ENCODE measurements at regions not wholly inside any gene's neighbourhood (a gene's known extent, or its start where the extent isn't known, plus 50 kb on each side); places are given as distances from the start of the nearest gene placed in this dataset.

DNA sequence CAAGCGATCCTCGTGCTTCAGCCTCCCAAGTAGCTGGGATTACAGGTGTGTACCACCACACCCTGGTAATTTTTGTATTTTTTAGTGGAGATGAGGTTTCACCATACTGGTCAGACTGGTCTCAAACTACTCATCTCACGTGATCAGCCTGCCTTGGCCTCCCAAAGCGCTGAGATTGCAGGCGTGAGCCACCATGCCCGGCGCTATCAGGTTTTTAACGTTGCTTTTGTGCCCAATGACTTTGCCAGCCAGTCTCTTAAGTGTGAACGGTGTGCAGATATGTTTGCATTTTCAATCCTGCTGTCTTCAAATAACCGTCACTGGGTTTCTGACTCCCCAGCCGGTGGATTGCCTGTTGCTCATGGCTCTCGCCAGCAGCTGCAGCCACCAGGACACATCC is 201.8 kb upstream of the PPP2R2D start:
- no peak for DNase-seq (ENCODE audit: extremely low read depth, low read depth)

DNA sequence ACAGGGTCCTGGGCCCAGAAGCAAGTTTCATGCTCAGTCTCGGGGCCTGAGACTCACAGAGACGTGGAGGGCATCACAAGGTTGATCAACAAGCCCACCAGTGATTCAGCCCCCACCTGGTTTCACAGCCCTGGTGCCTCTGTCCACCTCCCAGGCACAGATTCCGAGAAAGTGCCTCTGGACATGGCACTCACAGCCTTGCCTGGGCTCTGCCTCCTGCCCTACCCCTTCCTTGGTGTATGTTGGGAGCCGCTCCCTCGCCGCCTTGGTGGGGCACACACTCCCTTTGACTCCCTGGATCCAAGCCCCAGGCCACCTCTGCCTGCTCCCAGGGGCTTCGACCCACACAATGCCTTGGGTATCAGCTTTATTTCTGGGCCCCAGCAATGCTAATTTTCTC is 200.8 kb upstream of the PPP2R2D start:
- DNase-seq (ENCODE audit: extremely low read depth, low read depth): no peak

DNA sequence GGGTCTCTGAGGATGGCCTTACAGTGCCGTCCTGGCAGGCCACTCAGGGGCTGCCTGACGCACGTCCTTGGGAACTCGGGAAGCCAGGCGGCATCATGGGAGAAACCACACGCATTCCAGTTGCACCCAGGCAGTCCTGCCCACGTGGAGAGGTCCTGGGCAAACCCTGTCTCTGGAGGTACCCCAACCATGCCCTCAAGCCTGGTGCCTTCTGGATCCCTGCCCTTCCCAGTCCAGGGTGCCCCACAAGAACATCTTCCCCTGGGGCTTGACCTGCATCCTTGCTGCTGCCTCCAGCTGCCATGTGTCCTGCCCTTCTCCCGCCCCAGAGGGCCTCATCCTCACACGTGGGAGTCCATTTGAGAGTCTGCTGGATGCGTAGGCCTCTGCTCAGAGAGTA is 200.3 kb upstream of the PPP2R2D start:
- no peak for DNase-seq (ENCODE audit: extremely low read depth, low read depth)

DNA sequence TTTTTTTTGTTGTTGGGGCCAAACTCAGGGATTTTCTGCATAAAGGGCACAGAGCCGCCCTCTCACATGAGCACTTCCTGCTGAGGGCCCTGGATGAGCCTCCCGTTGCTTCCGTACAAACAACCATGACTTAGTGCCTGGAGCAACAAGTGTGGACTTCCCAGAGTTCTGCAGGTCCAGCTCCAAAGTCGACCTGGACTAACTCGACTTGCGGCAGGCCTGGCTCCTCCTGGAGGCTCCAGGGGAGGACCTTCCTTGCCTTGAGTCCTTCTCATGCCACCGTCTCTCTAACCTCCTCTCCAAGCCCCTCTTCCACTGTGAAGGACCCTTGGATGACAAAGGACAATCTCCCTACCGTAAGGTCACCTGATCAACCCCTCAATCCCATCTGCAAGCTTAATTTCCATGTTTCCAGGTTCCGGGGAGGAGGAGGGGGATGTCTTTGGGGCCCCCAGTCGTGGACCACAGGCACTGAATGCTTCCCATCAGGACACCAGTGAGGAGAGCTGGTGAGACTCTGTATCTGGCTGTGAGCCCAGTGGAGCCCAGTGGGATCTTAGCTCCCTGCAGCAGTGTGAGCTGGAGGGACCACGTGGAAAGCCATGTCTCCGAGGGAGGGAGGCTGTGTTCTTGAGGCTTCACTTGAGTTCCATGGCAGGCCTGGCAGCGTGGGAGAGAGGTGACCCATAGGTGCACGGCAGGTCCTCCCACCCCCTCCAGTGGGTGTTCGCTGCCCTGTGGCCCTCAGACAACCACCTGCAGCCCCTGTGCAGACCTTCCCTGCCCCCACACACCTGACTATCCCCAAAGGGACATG is 199.5 kb upstream of the PPP2R2D start:
- no peak for DNase-seq (ENCODE audit: extremely low read depth, low read depth)

DNA sequence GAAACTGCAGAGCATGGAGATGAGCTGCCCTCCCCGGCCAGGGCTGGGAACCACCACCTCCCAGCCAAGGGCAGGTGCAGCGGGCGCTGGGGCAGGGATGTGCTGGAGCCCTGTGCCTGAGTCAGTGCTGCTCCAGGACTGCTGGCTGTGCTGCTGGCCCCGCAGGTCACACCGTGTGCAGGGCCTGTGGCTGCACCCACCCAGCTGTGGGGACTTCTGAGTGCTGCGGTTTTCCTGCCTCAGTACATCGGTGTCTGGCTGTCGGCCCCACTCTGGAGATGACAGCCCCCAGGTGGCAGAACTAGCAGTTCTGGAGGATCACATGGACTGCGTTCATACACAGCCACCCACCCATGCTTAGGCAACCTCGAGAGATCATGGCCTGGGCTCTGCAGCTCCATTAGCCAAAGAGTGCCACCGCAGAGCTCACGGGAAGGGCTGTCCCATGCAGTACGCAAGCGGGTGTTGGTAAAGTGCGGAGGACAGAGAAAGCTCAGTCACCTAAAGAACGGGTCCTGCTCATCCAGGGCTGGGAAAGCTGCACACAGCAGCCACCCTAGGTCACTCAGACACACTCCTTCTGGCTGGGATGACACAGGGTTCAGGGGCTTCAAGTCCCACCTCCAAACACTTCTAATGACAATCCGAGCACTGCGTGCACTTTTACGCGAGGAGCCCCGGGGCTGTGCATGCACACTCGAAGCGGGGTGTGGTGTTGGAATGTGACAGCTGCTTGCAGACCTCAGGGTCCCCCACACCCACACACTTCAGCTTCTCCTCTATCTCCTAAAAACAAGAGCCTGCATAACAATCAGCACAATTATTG is 198.1 kb upstream of the PPP2R2D start:
- DNase-seq (ENCODE audit: extremely low read depth, low read depth): no peak

DNA sequence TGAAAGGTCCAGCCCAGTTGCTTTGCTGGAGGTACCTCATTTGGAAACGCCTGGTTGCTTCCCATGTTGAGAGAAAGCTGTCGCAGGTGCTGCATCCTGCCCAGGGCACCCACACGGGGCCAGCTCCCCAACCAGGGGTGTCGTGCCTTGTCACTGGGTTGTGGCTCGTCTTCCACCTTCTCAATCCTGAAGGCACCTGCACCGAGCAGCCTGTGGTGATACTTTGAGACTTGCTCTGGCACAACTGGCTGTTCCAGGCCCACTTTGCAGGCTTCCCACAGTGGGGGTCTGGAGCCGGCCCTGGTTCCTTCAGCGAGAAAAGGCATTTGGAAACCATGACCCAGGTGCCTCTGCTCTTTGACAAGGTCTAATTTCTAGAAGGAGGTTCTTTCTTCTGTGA is 197.3 kb upstream of the PPP2R2D start:
- no peak for DNase-seq (ENCODE audit: extremely low read depth, low read depth)

DNA sequence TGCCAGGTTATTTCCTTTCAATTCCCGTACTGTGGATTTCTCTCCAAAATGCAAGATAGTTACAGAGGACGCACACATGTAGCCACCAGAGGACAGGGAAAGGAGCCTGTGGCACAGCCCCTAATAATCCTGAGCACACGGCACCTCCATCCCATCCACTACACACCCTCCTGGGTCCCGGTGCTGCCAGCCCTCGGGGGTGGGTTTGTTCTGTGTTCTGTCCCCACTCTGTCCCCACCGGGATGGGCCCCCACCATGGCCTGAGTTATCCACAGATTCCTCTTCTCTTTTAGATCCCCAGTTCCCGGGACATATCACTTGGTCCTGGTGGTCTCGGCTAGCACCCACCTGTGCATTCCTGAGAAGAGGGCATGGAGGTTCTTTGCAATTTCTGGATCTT is 196.9 kb upstream of the PPP2R2D start:
- no peak for DNase-seq (ENCODE audit: extremely low read depth, low read depth)

DNA sequence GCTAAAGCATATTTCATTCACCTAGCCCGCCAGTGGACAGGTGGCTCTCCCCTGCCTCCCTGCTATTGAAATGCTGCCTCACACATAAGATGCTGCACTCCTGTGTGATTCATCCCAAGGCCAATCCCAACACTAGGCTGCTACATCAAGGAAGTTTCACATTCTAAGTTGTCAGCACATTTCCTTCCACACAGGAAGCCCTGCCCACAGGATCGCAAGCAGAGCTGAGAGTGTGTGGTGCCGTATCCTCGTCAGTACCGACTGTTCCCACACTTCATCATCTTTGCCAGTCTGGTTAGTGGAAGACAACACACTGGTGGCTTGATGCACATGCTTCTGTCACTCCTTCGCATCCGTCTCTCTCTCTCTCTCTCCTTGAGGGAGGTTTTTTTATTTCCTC is 194.3 kb upstream of the PPP2R2D start:
- no peak for DNase-seq (ENCODE audit: extremely low read depth, low read depth)

DNA sequence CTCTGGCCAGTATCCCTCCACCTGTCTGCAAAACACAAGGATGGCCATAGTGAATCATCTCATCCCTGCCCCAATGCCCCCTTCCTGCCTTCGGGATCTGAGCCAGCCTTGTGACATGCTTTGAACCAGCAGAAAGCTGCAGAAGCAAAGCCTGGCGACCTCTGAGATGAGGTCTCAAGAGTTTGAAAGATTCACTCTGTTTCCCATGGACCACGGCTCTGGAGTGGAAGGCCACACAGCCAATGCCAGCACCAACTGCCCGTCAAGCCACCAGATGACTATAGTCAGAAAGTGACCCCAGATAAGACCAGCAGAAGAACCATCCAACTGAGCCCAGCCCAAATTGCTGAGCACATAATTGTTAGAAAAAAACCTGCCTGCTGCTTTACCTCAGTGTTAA is 193.9 kb upstream of the PPP2R2D start:
- no peak for DNase-seq (ENCODE audit: extremely low read depth, low read depth)

DNA sequence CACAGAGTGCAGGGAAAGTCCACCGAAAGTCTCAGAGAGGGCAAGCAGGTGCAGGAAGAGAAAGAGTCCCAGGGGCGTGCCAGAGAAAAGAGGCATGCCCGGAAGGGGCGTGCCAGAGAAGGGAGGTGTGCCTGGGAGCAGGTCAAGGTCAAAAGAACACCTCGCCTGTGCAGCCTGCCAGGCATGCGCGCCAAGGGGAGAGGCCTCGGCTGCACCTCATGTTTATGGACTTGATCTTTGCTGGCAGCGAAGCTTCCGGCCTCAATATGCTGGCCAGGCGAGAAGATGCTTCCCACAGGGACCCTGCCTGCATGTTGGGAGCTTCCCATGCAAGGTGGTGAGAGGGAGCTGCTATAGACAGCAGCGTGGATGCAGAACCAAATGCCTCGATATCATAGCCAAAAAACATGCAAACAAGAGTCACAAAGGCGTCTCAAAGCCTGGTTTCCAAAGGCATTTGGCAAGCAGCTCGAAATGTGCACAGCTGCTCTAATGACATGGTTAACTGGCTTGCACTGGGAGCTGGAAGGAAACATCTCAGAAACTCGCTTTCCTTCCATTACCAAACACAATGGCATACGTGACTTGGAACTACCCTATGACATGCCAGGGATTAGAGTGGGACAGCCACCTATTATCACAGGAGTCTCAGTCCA is 192.5 kb upstream of the PPP2R2D start:
- no peak for DNase-seq (ENCODE audit: extremely low read depth, low read depth)

DNA sequence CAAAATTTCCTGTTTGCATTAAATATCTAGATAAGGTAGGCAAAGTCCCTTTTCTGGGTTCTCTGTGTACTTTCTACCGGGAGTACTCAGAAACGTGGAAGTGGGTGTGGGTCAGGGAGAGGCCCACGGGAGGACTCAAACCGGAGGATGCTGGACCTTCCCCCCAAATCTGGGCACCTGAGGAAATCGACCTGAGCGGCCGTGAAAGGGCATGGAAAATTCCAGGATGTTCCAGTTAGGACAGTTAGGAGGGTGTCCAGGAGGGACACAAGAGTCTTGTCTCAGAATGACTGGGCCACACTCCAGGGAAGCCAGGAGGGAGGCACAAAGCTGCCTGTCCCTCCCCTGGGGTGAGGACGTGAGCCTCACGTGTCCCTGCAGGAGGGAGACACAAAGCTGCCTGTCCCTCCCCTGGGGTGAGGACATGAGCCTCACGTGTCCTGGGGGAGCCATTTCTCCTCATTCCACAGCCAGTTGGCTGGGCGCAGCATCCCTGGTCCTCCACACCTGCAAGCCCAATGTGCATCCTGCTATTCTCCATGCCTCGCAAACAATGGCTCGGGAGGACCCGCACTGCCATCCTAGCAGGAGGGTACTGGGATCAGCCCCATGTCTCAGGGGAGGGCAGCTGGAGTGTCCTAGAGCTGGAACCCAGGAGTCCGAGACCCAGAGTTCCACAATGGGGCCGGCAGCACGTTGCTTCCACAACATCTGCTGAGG is 190.5 kb upstream of the PPP2R2D start:
- DNase-seq (ENCODE audit: extremely low read depth, low read depth): no peak

DNA sequence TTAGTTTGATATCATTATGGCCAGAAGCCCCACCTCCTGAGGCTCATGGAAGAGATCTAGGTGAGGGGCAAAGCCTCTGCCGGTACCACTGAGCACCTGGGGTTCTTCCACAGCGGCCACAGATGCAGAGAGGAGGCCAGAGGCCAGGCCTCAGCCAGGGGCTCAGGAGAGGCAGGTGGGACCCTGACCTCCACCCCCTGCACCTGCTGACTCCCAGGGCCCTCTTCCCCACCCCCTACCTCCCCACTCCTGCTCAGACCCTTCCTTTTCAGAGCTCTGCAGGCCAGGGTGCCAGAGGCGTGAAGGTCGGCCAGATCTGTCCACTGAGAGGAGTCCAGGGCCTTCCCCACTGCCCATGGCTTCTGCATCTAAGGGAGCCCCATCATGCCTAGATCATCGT is 178.7 kb upstream of the PPP2R2D start:
- DNase-seq (ENCODE audit: extremely low read depth, low read depth): no peak

DNA sequence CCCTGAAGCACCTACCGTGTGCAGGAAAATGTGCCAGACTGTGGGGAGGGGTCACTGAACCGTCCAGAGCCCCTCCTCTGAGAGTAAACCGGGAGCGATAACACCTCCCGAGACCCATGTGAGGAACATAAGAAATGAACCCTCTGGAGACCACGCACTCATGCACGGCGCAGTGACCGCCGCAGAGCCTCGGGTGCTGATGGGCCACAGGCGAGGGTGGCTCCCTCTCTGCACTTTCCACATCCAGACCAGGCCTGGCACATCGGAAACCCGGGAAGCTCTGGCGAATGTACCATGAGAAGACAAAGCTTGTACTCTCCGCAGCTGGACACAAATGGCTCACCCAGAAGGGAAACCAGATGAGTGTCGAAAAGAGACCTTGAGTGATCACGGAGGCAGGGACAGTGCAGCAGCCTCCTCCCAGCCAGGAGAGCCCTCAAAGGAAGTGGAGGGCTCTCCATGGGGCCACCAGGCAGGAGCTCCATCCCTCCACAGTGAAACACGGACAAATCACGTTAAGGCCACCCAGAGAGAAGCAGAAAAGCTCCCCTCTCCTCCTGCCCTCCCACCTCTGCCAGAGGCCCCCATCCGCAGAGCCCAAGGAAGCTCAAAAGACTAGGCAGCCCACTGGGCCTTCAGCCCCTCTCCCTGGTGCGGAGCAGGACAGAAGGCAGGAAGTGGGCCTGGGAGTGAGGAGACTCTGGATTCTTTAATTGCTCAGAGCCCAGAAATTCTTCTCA is 178.1 kb upstream of the PPP2R2D start:
- DNase-seq (ENCODE audit: extremely low read depth, low read depth): no peak

DNA sequence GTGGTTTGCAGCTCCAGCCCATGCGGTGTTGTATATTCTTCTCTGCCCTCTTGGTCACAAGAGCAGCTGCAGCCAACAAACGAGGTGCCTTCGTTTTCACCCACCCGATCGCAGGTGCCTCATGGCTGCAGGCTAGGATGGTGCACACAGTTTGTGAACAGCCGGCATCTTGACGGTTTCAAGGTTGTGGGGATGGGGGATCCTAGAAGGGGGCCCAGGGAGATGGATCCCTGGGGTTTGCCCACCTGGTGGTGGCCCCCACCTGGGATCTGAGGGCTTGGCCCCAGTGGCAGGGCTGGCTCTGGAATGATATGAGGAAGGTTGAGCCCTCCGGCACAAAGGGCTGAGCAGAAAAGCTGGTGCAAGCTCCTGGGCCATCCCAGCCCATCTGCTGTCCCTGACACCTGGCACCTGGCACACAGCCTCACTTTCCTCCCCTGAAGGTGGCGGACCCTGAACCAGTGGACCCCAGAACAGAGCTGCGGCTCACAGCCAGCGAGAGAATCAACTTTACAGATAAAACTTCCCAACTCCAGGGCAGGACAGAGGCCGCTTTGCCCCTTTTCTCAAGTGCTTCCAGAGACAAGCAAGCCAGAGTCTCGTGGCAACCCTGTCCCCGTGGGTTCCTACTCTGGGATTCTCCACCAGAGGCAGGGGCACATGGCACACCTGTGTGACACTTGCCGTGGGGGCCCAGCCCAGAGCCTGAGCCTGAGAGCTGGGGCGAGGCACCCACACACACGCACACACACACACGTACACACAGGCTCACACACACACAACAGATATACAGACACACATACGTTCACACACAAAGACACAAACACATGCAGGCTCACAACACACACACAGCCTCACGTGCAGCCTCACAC is 177.3 kb upstream of the PPP2R2D start:
- no peak for DNase-seq (ENCODE audit: extremely low read depth, low read depth)

DNA sequence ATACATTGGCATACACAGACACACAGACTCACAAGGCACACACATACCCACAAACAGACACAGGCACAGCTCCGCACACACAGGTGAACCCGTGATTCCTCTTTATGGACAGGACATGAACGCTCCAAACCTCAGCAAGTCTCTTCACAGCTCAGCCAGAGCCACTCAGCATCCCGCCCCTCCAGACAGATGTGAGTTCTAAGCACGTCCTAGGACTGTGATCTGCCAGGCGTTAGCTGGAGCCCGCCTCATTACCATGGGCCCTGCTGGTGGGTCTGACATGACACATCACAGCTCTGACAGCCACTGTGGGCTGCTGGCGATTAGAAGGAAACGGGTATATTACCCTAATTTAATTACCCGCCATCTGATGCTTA is 176.7 kb upstream of the PPP2R2D start:
- no peak for DNase-seq (ENCODE audit: extremely low read depth, low read depth)

DNA sequence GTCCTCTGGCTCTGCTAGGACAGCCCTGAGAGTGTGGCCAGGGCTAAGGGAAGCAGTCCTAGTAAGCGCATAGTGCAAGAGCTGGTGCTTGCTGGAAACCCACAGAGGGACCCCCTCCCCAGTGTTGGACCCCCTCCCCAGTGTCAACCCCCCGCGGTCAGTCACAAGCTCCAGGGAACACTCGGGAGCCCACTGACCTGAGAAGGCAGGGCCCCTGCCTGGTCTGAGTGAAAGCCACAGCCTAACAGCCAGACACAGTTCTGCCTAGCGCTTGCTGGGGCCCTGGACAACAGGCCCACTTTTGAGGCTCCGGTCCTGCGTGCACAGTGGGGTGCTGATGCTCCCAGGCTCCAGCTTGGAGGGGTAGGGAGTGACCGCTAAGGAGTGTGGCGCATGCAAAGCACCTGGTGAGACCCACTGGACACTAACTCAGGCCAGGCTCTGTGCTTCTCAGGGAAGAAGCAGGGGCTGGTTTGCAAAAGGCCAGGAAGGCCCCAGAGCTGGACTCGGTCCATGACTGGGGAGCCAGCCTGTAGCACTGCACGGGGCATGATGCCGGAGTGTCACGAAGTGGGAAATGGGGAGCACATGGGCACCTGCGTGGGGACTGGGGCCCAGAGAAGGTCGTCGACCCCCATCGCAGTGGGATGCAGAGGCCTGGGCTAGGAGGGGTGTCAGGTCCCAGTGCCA is 175.8 kb upstream of the PPP2R2D start:
- no peak for DNase-seq (ENCODE audit: extremely low read depth, low read depth)

DNA sequence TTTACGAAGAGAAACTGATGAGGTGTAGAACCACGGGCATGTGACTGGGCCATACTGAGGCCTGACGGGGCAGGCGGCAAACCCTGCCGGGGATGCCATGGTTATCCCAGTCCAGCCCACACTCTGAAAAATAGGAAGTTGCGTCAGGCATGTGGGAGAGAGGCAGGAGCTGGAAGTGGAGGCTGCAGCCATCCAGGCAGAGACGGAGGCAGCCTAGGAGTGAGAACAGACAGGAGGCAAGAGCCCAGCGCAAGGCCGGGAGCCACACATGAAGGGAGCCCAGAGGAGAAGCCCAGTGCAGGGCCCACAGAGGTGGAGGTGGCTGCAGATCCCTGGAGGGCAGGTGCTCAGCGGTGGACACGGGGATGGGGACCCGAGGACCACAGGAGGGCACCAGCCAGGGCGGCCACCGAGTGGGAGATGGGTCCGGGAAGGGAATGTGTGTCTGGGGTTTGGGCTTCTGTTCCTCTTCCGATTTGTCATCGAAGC is 175.2 kb upstream of the PPP2R2D start:
- DNase-seq (ENCODE audit: extremely low read depth, low read depth): no peak

DNA sequence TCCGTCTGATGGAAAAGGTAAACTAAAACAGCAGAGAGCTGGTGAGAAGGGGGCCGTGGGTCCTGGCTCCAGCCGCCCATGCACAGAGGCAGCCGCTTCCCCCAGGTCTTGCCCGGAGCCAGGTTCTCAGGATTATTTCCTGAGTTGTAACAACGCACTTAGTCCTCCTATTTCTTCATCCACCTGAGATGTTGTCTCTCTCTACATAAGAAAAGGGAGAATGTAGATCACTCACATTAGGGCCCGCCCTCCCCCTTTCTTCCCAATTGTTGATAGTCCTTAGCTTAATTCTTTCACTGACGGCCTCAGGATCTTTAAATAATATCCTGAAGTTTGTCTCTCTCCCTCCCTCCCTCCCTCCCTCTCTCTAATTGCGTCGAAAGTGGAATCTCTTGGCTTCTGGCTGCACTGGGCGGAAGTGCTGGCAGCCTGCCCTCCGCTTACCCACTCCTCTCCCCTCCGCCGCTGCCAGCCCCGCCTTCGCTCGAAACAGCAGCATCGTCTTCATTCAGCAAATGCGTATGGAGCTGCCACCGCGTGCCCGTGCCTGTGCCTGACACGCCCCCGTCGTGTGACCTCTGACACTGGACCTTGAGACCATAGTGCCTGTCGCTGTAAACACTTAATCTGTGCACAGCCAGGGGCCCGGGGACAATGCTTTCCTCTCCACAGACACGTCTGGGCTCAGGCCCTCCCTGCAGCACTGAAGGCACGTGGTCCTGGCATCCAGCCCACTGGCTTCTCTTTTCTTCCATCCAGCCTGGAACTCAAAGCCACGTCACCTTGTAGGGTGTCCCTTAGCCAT is 174.5 kb upstream of the PPP2R2D start:
- no peak for DNase-seq (ENCODE audit: extremely low read depth, low read depth)
